ENCODE measurements at regions not wholly inside any gene's neighbourhood (a gene's known extent, or its start where the extent isn't known, plus 50 kb on each side); places are given as distances from the start of the nearest gene placed in this dataset.

DNA sequence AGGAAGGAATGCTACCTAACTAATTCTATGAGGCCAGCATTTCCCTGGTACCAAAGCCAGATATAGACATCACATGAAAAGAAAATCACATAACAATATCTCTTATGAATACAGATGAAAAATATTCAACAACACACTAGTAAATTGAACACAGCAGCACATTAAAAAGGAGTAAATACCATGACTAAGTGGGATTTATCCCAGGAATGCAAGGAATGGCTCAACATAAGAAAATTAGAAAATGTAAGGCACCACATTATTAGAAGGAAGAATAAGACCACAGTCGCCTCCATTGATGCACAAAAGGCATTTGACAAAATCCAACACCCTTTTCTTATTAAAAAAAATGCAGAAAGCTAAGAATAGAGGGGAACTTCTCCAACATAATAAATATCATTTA, 133.9 kb downstream of the TTC32 start:
- no peak overlapping the region for H3K4me3 ChIP-seq (ENCODE audit: low read depth in 1 of 3, low read length in 3 of 3)
- H3K36me3 ChIP-seq (ENCODE audit: control insufficient read depth in 3 of 3, insufficient read depth in 2 of 3, low read depth in 1 of 3, low read length in 3 of 3): no peaks in the 10 kb centered on the region
- DNase-seq (no peak), FAIRE-seq (no peak)
- no peaks in the 10 kb centered on the region for H3K4me1 ChIP-seq (ENCODE audit: control insufficient read depth in 3 of 3, insufficient read depth in 2 of 3, low read depth in 1 of 3, low read length in 2 of 3)
- H3K27ac ChIP-seq (ENCODE audit: low read depth in 1 of 3, low read length in 2 of 3): no peak overlapping the region
- no peaks in the 10 kb centered on the region for H3K27me3 ChIP-seq (ENCODE audit: control insufficient read depth in 3 of 3, insufficient read depth in 3 of 3, low read length in 3 of 3)
- no peaks in the 10 kb centered on the region for H3K9me3 ChIP-seq (ENCODE audit: control insufficient read depth in 2 of 2, insufficient read depth in 1 of 2, low read depth in 1 of 2, low read length in 1 of 2)
- WGBS, 3 donors: 7 to 82% (median 75%) methylated on average over 1 of the region's 1 CpG

DNA sequence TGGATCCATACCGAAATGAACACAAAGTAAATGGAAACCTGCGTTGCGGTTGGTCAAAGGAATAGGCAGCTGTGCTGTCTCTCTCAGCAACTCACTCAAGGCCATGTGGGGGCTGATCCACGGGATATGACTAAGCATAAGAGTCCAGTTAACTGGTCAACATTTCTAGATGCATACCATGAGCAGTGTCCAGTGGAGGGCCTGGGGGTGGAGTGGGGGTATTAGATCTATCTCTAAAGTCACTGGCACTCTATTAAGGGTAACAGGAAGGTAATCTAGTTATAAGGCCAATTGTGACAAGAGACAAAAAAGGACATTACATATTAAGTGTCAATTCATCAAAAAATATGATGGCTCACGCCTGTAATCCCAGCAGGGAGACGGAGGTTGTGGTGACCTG, 136.8 kb downstream of the TTC32 start:
- Histone ChIP-seq H3K9me3 (ENCODE audit: control insufficient read depth in 2 of 2, insufficient read depth in 1 of 2, low read depth in 1 of 2, low read length in 1 of 2) (no peaks in the 10 kb centered on the region), H3K27me3 (ENCODE audit: control insufficient read depth in 3 of 3, insufficient read depth in 3 of 3, low read length in 3 of 3) (no peaks in the 10 kb centered on the region), H3K4me3 (ENCODE audit: low read depth in 1 of 3, low read length in 3 of 3) (no peak overlapping the region), H3K27ac (ENCODE audit: low read depth in 1 of 3, low read length in 2 of 3) (no peak overlapping the region), H3K4me1 (ENCODE audit: control insufficient read depth in 3 of 3, insufficient read depth in 2 of 3, low read depth in 1 of 3, low read length in 2 of 3) (no peaks in the 10 kb centered on the region), H3K36me3 (ENCODE audit: control insufficient read depth in 3 of 3, insufficient read depth in 2 of 3, low read depth in 1 of 3, low read length in 3 of 3) (no peaks in the 10 kb centered on the region)
- no peak for FAIRE-seq
- DNase-seq: no peak
- WGBS, 3 donors: 88 to 94% (median 89%) methylated on average over 6 of the region's 6 CpGs

DNA sequence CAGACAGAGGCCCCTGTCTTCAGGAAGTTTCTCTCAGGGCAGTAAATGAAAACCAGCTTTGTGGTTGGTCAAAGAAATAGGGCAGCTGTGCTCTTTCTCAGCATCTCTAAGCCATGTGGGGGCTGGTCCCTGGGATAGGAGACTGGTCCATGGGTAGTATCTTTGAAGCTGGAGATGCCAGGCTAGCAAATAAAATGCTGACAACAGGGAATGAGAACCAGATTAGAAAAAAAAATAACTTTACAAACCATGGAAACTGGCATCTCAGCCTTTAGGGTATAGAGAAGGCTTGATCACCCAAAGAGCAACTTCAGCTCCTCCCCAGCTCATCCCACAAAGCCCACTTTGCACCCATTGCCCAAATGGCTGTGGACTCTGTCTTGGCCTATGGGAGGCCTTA, 138.1 kb downstream of the TTC32 start:
- Histone ChIP-seq H3K27me3 (ENCODE audit: control insufficient read depth in 3 of 3, insufficient read depth in 3 of 3, low read length in 3 of 3) (no peaks in the 10 kb centered on the region), H3K9me3 (ENCODE audit: control insufficient read depth in 2 of 2, insufficient read depth in 1 of 2, low read depth in 1 of 2, low read length in 1 of 2) (no peaks in the 10 kb centered on the region), H3K4me1 (ENCODE audit: control insufficient read depth in 3 of 3, insufficient read depth in 2 of 3, low read depth in 1 of 3, low read length in 2 of 3) (no peaks in the 10 kb centered on the region), H3K27ac (ENCODE audit: low read depth in 1 of 3, low read length in 2 of 3) (no peak overlapping the region), H3K4me3 (ENCODE audit: low read depth in 1 of 3, low read length in 3 of 3) (no peak overlapping the region), H3K36me3 (ENCODE audit: control insufficient read depth in 3 of 3, insufficient read depth in 2 of 3, low read depth in 1 of 3, low read length in 3 of 3) (no peaks in the 10 kb centered on the region)
- FAIRE-seq (no peak), DNase-seq (no peak)

DNA sequence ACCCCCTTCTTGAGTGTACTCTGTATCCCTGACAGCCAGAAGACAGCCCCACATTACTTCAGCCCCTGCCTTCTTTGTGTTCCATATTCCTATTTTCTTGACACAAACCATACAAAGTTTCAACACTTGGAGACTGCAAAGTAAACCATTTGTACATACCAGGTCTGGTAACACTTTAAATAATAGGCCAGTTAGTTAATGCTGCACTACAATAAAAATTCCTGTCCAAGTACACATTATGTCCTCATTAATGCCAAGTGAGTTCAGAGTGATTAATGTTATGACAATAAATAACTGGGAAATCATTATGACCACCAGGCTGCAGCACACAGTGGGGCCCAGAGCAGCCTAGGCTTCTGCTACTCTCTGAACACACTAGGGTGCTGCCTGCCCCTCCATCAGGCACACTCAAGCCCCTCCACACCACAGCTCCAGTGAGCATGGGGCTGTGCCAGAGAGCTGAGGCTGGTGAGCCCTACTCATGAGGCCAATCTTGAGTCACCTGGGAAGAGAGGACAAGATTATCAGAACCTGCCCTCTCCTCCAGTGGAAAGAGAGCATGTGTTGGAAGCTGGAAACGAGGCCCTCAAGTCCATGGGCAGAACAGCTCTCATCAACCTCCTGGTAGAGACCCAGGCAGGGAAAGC, 138.7 kb downstream of the TTC32 start:
- DNase-seq (no peak), FAIRE-seq (no peak)
- no peaks in the 10 kb centered on the region for H3K36me3 ChIP-seq (ENCODE audit: control insufficient read depth in 3 of 3, insufficient read depth in 2 of 3, low read depth in 1 of 3, low read length in 3 of 3)
- 22 to 66% (median 35%) methylated on average over 1 of the region's 1 CpG for WGBS, 3 donors
- H3K27me3 ChIP-seq (ENCODE audit: control insufficient read depth in 3 of 3, insufficient read depth in 3 of 3, low read length in 3 of 3): no peaks in the 10 kb centered on the region
- H3K4me3 ChIP-seq (ENCODE audit: low read depth in 1 of 3, low read length in 3 of 3): no peak overlapping the region
- no peaks in the 10 kb centered on the region for H3K4me1 ChIP-seq (ENCODE audit: control insufficient read depth in 3 of 3, insufficient read depth in 2 of 3, low read depth in 1 of 3, low read length in 2 of 3)
- no peaks in the 10 kb centered on the region for H3K9me3 ChIP-seq (ENCODE audit: control insufficient read depth in 2 of 2, insufficient read depth in 1 of 2, low read depth in 1 of 2, low read length in 1 of 2)
- H3K27ac ChIP-seq (ENCODE audit: low read depth in 1 of 3, low read length in 2 of 3): no peak overlapping the region

DNA sequence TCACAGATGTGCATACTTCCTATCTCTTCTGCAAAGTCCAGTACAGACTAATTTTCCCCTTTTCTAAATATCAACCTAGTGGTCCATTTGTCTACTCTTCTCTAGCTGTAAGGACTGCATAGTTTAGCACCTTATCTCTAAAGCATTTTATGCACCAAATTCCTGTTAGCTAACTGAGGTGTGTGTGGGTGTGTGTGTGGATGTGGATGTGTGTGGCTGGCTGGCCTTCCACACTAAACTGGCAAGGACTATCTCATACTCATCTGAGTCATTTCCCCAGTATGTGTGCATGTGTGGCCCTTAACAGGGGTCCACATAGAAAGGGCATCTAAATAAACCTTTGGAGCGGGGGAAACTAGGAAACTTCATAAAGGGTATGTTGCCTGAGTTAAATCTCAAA, 139.6 kb downstream of the TTC32 start:
- DNase-seq (no peak), FAIRE-seq (no peak)
- Histone ChIP-seq H3K27me3 (ENCODE audit: control insufficient read depth in 3 of 3, insufficient read depth in 3 of 3, low read length in 3 of 3) (no peaks in the 10 kb centered on the region), H3K36me3 (ENCODE audit: control insufficient read depth in 3 of 3, insufficient read depth in 2 of 3, low read depth in 1 of 3, low read length in 3 of 3) (no peaks in the 10 kb centered on the region), H3K27ac (ENCODE audit: low read depth in 1 of 3, low read length in 2 of 3) (no peak overlapping the region), H3K9me3 (ENCODE audit: control insufficient read depth in 2 of 2, insufficient read depth in 1 of 2, low read depth in 1 of 2, low read length in 1 of 2) (no peaks in the 10 kb centered on the region), H3K4me3 (ENCODE audit: low read depth in 1 of 3, low read length in 3 of 3) (no peak overlapping the region), H3K4me1 (ENCODE audit: control insufficient read depth in 3 of 3, insufficient read depth in 2 of 3, low read depth in 1 of 3, low read length in 2 of 3) (no peaks in the 10 kb centered on the region)
- 91 to 97% (median 95%) methylated on average over 1 of the region's 1 CpG for WGBS, 3 donors

DNA sequence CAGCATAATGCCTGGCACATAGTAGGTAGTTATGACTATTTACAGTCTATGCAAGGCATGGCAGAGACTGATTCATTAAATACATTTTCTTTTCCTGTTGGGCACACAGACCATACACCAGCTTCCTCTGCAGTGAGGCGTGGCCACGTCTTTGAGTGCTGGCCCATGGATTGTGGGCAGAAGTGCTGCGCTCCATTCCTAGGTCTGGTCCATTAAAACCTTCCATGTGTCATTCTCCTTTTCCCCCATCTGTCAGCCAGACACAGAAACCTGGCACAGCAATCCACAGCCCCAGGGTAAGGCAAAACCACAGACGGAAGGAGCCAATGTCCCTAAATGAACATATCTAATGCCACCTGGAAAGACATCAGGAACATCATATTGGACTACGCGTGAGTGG, 141.9 kb downstream of the TTC32 start:
- Histone ChIP-seq H3K9me3 (ENCODE audit: control insufficient read depth in 2 of 2, insufficient read depth in 1 of 2, low read depth in 1 of 2, low read length in 1 of 2) (no peaks in the 10 kb centered on the region), H3K36me3 (ENCODE audit: control insufficient read depth in 3 of 3, insufficient read depth in 2 of 3, low read depth in 1 of 3, low read length in 3 of 3) (no peaks in the 10 kb centered on the region), H3K4me1 (ENCODE audit: control insufficient read depth in 3 of 3, insufficient read depth in 2 of 3, low read depth in 1 of 3, low read length in 2 of 3) (no peaks in the 10 kb centered on the region), H3K27me3 (ENCODE audit: control insufficient read depth in 3 of 3, insufficient read depth in 3 of 3, low read length in 3 of 3) (peaks cover 0 to under 1% (median 0%) of the 10 kb centered on the region in 3 donors), H3K27ac (ENCODE audit: low read depth in 1 of 3, low read length in 2 of 3) (no peak overlapping the region), H3K4me3 (ENCODE audit: low read depth in 1 of 3, low read length in 3 of 3) (no peak overlapping the region)
- FAIRE-seq (no peak), DNase-seq (no peak)
- WGBS, 3 donors: 70 to 80% (median 80%) methylated on average over 6 of the region's 6 CpGs

DNA sequence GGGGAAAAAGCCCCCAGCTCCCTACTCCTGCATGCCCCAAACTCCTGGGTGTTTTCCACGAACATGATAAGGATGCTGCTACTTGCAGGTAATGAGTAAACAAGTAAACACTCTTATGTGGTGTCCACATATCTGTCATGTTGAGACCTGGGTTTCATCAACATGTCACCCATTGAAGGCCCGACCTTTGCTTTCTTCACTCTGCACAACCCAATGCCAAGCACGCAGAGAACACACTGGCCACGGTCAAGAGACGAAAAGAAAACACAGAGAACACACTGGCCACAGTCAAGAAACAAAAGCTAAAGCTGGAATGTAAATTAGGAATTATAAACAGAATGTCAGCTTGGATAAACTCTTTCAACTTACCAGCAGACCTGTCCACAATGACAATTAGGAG, 143.1 kb downstream of the TTC32 start:
- H3K4me3 ChIP-seq (ENCODE audit: low read depth in 1 of 3, low read length in 3 of 3): no peak overlapping the region
- H3K4me1 ChIP-seq (ENCODE audit: control insufficient read depth in 3 of 3, insufficient read depth in 2 of 3, low read depth in 1 of 3, low read length in 2 of 3): no peaks in the 10 kb centered on the region
- WGBS, 3 donors: 63 to 73% (median 72%) methylated on average over 5 of the region's 5 CpGs
- peaks cover 0 to 5% (median 0%) of the 10 kb centered on the region in 3 donors for H3K27me3 ChIP-seq (ENCODE audit: control insufficient read depth in 3 of 3, insufficient read depth in 3 of 3, low read length in 3 of 3)
- H3K27ac ChIP-seq (ENCODE audit: low read depth in 1 of 3, low read length in 2 of 3): no peak overlapping the region
- H3K36me3 ChIP-seq (ENCODE audit: control insufficient read depth in 3 of 3, insufficient read depth in 2 of 3, low read depth in 1 of 3, low read length in 3 of 3): no peaks in the 10 kb centered on the region
- FAIRE-seq: no peak
- H3K9me3 ChIP-seq (ENCODE audit: control insufficient read depth in 2 of 2, insufficient read depth in 1 of 2, low read depth in 1 of 2, low read length in 1 of 2): no peaks in the 10 kb centered on the region
- no peak for DNase-seq

DNA sequence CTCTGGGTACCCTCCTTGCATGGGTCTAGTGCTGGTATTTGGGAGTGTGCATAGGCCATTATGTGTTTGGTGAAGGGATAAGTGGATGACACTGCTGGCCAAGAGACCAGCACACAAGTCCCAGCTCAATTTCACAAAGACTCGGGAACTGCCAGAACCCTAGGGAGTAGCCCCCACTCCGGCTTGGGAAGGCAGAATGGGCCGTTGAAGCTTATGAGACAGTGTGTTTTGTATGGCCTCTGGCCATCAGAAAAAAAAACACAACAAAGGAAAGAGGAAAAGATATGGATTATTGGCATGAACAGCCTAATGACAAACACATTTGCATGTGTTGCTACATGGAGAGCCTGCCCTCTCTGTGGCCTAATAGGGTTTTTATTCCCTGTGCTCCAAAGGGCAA, 144.2 kb downstream of the TTC32 start:
- no peaks in the 10 kb centered on the region for H3K36me3 ChIP-seq (ENCODE audit: control insufficient read depth in 3 of 3, insufficient read depth in 2 of 3, low read depth in 1 of 3, low read length in 3 of 3)
- no peaks in the 10 kb centered on the region for H3K4me1 ChIP-seq (ENCODE audit: control insufficient read depth in 3 of 3, insufficient read depth in 2 of 3, low read depth in 1 of 3, low read length in 2 of 3)
- H3K4me3 ChIP-seq (ENCODE audit: low read depth in 1 of 3, low read length in 3 of 3): no peak overlapping the region
- DNase-seq: no peak
- no peaks in the 10 kb centered on the region for H3K9me3 ChIP-seq (ENCODE audit: control insufficient read depth in 2 of 2, insufficient read depth in 1 of 2, low read depth in 1 of 2, low read length in 1 of 2)
- H3K27me3 ChIP-seq (ENCODE audit: control insufficient read depth in 3 of 3, insufficient read depth in 3 of 3, low read length in 3 of 3): peaks cover 0 to 5% (median 0%) of the 10 kb centered on the region in 3 donors
- no peak overlapping the region for H3K27ac ChIP-seq (ENCODE audit: low read depth in 1 of 3, low read length in 2 of 3)
- FAIRE-seq: no peak
- 77 to 80% (median 79%) methylated on average over 3 of the region's 3 CpGs for WGBS, 3 donors

DNA sequence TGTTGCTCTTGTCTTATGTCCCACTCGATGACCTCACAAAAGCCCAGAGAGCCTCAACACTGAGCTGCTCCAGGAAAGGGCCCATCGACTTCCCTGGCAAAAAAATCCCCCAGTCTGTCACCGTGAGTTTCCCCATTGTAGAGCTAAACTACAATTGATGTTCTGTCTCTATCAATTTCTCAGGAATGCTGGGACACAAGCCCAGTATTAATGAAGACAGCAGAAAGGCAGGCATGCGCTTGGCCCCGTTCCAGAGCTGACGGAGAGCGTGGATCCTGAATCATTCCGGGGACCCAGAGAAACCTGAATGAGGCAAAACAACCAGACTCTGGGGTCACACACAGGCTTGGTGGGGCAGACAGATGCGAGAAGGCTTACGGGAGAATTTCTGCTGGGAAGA, 146.9 kb downstream of the TTC32 start:
- Histone ChIP-seq H3K4me1 (ENCODE audit: control insufficient read depth in 3 of 3, insufficient read depth in 2 of 3, low read depth in 1 of 3, low read length in 2 of 3) (no peaks in the 10 kb centered on the region), H3K4me3 (ENCODE audit: low read depth in 1 of 3, low read length in 3 of 3) (no peak overlapping the region), H3K27ac (ENCODE audit: low read depth in 1 of 3, low read length in 2 of 3) (no peak overlapping the region), H3K27me3 (ENCODE audit: control insufficient read depth in 3 of 3, insufficient read depth in 3 of 3, low read length in 3 of 3) (peaks cover 0 to 9% (median 2%) of the 10 kb centered on the region in 3 donors), H3K36me3 (ENCODE audit: control insufficient read depth in 3 of 3, insufficient read depth in 2 of 3, low read depth in 1 of 3, low read length in 3 of 3) (no peaks in the 10 kb centered on the region), H3K9me3 (ENCODE audit: control insufficient read depth in 2 of 2, insufficient read depth in 1 of 2, low read depth in 1 of 2, low read length in 1 of 2) (no peaks in the 10 kb centered on the region)
- FAIRE-seq: no peak
- WGBS, 3 donors: 72 to 76% (median 76%) methylated on average over 10 of the region's 10 CpGs
- no peak for DNase-seq
